ENCODE measurements at regions not wholly inside any gene's neighbourhood (a gene's known extent, or its start where the extent isn't known, plus 50 kb on each side); places are given as distances from the start of the nearest gene placed in this dataset.
"Not testable (repeated sequence)": the region's sequence is repeated elsewhere in the genome, so short reads cannot be mapped to it uniquely, and the experiment has no call there.

- DNase-seq, result no peak
These were observed 242.4 kb upstream of the ST6GAL2 start for GRCh38 chr2:107128381-107128780.

GRCh38 chr2:107132070-107132469 is 246.1 kb upstream of the ST6GAL2 start:
- peak; percentile 76 for DNase-seq

- no peak for DNase-seq
These were observed 246.8 kb upstream of the ST6GAL2 start for GRCh38 chr2:107132746-107133145.

DNA sequence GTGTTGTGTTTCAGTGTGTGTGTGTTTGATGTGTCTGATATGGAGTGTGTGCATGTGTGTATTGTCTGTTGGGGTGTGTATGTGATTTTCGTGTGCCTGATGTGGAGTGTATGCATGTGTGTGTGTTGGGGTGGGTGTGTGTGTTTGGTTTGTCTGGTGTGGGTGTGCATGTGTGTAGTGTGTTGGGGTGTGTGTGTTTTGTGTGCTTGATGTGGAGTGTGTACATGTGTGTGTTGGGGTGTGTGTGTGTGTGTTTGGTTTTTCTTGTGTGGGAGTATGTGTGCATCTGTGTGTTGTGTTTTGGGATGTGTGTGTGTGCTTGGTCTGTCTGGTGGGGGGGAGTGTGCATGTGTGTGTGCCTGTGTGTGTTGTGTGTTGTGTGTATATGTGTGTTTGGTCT is 247.4 kb upstream of the ST6GAL2 start:
- no peak for DNase-seq

GRCh38 chr2:107136733-107137132 is 250.8 kb upstream of the ST6GAL2 start:
- DNase-seq, result no peak

GRCh38 chr2:107137706-107138105 is 251.7 kb upstream of the ST6GAL2 start:
- no peak for DNase-seq

DNA sequence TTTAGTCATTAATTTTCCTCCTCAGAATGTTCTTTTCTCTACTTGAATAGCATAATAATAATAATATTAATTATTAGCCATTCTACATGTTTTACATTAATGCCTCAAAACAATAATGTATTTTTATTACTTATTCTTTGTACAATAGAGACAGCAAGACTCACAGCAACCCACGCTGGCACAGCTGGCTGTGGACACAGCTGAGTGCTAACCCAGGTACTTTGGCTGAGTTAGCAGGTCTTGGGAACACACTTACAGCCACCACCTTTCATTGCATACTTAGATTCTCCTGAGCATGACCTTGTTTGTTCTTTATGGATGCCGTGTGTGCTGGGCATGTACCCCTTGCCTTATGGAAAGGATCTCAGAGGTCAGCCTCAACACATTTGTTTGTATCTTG is 260.2 kb upstream of the ST6GAL2 start:
- DNase-seq, result no peak

- DNase-seq, result not testable (repeated sequence)
These were observed 260.7 kb upstream of the ST6GAL2 start for GRCh38 chr2:107146645-107147044.

GRCh38 chr2:107148055-107148454 is 262.1 kb upstream of the ST6GAL2 start:
- no peak for DNase-seq

GRCh38 chr2:107148496-107148895 is 262.5 kb upstream of the ST6GAL2 start:
- DNase-seq, result no peak

GRCh38 chr2:107160640-107161239 is 274.8 kb upstream of the ST6GAL2 start:
- DNase-seq, result no peak

GRCh38 chr2:107168141-107168540 is 282.2 kb upstream of the ST6GAL2 start:
- DNase-seq, result no peak

GRCh38 chr2:107174171-107174570 is 288.2 kb upstream of the ST6GAL2 start:
- no peak for DNase-seq

DNA sequence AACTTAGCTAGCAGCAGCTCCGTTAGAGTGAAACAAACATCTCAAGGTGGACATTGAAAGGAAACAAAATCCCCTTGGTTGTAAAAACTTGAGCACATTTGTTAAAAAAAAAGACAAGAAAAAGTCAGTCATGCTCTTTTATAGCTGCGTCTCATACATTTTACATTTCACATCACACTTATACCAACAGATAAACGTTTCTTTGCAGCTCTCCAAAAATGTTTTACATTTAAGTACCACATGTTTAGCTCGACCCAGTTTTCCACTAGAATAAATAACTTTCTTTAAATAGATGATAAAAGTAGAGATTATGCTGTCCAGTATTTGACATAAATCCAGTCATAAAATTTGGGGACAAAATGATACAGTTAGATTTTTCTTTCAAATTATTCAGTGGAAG is 297.0 kb upstream of the ST6GAL2 start:
- no peak for DNase-seq

DNA sequence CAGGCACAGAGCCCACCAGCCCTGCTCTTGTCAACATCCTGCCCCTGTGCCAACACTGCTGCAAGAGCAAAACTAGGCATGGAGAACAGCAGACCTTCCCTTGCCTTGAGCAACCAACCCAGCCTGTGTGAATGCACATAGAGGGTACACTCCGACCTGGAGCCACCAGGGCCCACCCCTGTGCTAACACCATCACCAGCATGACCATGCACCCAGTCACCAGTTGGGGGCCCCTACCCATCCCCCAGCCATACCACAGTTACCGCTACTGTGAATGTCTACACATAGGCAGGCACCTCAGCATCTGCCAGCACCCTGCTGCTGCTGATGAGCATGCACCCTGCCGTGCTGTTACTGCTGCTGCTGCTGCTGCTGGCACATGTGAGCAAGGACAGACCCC is 301.9 kb upstream of the ST6GAL2 start:
- DNase-seq, result no peak

- DNase-seq, result no peak
These were observed 309.7 kb upstream of the ST6GAL2 start for GRCh38 chr2:107195631-107196030.

DNA sequence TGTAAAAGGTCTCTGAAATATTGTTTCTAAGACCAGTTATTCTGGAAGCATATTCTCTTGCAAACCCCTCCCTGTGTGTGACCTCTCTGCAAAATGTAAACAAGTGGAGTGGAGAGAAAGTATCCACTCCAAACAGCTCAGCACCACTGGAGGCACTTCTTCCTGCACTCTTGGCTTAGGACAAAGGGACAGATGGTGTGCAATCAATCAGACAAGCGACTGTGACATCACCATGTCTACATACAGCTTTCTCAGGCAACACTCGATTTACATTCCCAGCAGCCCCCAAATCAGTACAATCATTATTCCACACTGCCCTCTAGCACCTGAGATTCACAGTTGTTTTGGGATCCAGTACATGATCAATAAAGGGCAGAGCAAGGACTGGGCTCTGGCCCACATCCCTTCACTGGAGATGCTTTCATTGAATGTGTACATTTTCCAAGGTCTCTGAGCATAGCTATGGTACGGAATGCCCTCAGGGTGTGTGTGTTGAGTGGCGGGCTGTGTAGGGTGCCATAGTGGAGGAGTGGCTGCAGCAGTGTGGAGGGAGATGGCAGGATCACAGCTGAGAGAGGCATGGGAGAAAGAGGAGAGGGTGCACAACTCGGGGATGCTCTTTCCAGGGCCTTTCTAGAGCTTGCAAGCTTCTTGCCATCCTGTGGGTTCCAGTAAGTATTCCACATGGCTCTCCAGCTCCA is 311.8 kb upstream of the ST6GAL2 start:
- DNase-seq, result no peak

- DNase-seq, result peak; percentile 27
These were observed 317.1 kb upstream of the ST6GAL2 start for GRCh38 chr2:107202962-107203591.

DNA sequence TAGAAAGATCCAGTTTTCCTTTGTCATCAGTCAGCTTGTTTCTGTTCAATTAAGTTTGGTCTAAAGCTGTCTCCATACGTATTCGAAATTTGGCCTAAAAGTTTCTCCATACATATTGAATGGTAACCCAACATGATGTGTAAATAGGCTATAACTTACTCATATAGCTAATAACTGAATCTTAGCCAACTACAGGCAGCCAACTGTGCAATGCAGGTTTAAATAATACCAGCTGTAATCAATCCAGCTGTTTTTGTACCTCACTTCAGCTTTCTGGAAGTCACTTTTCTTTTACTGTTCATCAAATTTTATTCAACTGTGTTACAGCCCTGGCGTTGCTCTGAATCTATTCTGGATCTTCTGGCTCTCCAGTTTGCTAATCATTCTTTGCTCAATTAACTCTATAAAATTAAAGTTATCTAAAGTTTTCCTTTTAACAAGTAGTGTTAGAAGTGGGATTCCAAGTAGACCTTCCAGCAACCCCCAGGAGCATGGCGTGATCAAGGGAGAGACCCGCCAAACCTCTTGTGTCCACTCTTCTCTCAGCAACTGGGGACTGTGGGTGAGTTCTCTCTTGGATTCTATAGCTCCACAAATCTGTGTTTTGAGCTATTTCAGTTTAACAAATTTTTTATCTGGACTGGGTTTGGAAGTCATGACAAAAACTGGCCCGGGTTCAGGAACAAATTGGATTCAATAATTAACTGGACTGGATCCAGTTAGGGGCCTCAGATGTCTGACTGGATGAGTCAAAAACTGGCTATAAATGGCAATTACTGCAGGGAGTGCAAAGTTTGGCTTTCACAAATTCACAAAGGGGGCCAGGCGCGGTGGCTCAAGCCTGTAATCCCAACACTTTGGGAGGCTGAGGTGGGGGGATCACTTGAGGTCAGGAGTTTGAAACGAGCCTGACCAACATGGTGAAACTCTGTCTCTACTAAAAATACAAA is 329.7 kb upstream of the ST6GAL2 start:
- DNase-seq, result no peak

- no peak for DNase-seq
These were observed 332.2 kb upstream of the ST6GAL2 start for GRCh38 chr2:107218208-107218607.

DNA sequence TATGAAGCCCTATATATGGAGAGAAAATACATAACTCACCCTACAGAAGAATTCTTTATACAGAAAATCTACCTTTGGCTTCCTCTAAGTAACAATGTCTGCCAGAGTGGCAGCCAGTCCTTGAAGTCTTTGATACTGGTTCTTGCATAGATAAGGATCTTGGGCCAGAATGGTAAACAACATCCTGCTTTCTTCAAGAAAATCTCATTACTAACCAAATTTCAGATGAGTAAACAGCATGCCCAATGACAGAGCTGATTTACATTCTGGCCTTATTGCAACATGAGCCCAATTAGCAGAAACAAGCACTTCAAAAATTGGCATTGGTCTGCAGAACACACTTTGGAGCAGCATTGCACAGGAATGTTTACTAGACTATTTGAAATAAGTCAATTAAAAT is 336.5 kb upstream of the ST6GAL2 start:
- no peak for DNase-seq

DNA sequence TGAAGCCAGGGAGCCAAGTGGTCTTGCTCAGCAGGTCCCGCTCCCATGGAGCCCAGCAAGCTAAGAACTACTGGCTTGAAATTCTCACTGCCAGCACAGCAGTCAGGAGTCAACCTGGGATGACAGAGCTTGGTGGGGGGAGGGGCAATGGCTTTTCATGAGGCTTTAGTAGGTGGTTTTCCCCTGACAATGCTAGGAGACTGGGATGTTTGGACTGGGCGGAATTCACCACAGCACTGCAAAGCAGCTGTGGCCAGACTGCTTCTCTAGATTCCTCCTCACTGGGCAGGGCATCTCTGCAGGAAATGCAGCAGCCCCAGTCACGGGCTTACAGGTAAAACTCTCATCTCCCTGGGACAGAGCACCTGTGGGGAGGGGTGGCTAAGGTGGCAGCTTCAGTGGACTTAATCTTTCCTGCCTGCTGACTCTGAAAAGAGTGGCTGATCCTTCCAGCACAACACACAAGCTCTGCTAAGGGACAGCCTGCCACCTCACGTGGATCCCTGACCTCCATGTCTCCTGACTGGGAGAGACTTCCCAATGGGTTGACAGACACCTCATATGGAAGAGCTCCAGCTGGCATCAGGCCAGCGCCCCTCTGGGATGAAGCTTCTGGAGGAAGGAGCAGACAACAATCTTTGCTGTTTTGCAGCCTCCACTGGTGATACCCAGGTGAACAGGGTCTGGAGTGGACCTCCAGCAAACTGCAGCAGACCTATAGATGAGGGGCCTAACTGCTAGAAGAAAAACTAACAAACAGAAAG is 349.7 kb upstream of the ST6GAL2 start:
- no peak for DNase-seq

GRCh38 chr2:107242811-107243210 is 356.8 kb upstream of the ST6GAL2 start:
- DNase-seq, result no peak

Data from hematopoietic multipotent progenitor cell treated with erythropoietin and hydrocortisone succinate and interleukin-3 and kit ligand, for 4 days (in vitro differentiated cells).